Brain pericyte (primary cell): ENCODE measurements at regions not wholly inside any gene's neighbourhood (a gene's known extent, or its start where the extent isn't known, plus 50 kb on each side); places are given as distances from the start of the nearest gene placed in this dataset.
"Not testable (repeated sequence)": the region's sequence is repeated elsewhere in the genome, so short reads cannot be mapped to it uniquely, and the experiment has no call there.

Source experiments
- DNase-seq: peaks from one replicate; pipeline ENCODE4 v3.0.0-alpha.2; 2012; ENCODE audit warnings: low read depth, low spot score

DNA sequence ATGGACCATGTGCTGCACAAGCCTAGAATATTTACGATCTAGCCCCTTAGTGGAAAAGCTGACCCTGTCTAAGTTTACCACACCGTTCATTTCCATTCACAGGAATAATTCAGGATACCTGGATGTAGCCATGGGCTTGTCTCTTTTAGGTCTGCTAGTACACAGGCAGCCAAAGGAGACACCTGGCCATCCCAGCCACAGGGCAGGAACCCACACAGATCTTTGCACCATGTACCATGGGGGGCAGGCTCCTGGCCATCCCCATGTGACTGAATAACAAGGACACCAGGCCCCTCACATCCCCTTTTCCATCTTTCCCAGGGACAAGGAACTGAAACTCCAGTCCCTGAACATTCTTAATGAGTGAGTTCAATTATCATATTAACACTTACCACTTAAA is 467.3 kb upstream of the MYT1L start:
- no peak for DNase-seq

DNA sequence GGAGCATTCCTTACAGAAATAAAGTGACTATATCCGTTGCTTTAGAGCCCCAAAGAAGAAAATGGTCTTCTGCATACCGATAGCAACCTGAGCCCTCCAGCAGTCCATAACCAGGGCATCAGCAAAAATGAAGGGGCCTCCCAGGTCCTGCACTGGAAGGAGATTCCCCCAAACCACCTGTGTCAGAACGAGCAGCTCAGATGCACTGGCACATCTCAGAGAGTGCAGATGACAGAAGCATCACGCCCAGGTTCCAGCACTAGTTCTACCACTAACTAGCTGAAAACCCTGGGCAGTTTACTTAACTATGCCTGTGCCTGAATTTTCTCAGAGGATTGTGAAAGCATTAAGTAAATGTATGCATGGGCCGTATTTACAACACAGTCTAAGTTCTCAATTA is 466.7 kb upstream of the MYT1L start:
- no peak for DNase-seq

DNA sequence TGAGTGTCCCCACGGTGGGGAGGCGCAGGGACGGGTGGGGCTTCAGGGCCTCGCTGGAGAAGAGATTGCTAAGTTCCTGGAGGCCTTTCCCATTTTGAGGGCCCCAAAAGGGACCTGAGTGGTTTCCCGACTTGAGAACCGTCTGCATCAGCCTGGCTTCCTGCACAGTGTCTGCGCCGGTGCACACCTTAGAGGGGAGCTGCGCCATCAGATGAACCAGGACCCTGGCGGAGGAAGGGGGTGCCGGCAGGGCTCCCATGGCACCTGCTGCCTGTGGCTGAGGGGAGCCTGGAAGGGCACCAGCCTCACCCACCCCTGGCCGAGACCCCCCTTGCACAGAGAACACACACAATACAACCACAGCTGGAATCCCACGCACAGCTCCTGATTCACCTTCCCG is 465.1 kb upstream of the MYT1L start:
- DNase-seq, result no peak

DNA sequence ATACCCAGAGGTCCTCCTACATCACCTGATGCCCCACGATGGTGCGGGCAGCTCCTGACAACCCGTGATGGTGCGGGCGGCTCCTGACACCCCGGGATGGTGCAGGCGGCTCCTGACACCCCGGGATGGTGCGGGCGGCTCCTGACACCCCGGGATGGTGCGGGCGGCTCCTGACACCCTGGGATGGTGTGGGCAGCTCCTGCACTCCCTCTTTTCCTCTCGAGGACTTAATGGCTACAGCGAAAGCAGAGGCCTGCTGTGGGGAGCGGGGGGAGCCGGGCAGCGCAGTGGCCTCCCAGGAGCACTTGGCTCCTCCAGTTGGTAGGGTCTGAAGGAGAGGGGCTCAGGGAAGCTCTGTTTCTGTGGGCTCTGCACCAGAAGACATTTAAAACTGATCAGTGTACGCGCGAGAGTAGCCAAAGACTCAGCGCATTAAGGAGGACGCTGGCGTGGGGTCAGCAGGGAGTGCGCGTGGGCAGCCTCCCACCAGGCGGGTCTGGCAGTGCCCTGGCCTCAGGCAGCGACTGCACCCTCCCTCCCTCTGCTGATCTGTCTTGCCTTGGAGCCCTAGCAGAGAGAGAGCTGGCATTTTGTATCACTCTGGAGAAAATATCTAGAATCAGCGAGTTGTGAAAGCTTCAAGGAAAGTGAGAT is 464.5 kb upstream of the MYT1L start:
- DNase-seq, result no peak

DNA sequence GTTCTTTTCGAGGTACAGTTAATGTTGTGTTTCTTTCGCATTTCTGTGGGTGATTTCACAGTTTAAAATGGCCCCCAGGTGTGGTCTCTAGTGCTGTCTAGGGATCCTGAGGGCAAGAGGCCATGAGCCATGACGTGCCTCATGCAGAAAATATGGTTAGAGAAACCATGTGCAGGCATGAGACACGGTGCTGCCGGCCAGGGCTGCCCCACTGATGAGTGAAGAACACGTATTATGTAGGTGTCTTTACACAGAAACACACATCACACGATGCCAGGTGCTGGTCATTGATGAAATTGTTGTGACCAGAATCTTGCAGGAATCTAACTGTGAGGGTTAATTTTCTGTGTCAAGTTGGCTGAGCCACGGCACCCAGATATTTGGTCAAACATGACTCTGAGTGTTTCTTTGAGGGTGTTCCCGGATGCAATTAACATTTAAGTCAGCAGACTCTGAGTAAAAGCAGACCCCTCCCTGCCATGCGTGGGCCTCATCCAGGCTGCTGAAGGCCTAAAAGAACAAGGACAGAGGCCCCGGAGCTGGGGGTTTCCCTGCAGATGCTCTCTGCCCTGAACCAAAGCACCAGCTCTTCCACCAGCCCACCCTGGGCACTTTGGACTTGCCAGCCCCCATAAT is 463.0 kb upstream of the MYT1L start:
- DNase-seq, result no peak

DNA sequence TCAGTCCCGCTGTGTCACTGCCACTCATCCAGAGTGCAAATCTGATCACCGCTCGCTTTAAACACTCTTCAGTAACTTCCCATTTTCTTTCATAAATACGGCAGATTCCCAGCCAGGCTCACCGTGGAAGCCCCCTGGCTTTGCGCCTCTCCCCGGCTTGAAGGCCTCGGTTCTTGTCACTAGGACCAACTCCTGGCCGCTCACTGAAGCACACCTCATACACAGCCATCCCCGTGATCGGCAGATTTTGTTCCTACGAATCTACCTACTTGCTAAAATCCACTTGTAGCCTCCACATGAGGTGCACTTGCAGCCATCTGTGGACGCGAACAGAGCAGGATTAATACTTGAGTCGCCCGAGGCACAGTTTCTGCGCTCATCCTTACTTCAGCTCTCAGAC is 462.4 kb upstream of the MYT1L start:
- no peak for DNase-seq

DNA sequence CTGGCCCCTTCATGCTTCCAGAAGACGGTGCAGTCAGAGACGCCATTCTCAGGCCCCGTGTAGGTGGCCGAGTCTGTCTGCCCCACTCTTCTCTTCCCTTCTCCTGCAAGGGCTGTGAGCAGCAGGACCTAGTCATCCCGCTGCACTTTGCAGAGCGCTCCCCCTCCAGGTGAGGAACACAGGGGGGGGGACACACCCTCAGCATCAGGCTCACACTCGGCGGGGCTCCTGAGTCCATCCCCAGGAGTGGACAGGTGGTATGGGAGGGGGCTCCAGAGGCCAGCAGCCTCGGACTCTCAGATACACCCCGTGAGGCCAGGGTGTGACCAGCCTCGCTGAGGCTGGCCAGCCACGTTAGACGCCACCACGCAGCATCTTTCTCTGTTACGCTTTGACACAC is 460.5 kb upstream of the MYT1L start:
- no peak for DNase-seq

DNA sequence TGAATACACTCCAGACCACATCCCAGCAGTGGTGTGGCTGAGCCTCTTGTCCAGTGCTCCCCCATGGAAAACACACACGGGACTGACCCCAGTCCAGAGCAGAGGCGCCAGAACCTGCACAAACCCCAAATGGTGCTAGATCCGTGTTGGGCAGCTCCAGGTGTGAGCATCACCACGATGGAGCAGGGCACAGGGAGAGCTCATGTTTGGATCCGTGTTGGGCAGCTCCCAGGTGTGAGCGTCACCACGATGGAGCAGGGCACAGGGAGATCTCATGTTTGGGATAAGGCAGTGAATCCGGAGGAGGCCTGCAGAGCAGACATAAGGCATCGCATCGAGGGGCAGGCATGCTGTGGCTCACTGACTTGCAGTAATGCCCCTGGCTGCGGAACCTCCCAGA is 460.0 kb upstream of the MYT1L start:
- no peak for DNase-seq

DNA sequence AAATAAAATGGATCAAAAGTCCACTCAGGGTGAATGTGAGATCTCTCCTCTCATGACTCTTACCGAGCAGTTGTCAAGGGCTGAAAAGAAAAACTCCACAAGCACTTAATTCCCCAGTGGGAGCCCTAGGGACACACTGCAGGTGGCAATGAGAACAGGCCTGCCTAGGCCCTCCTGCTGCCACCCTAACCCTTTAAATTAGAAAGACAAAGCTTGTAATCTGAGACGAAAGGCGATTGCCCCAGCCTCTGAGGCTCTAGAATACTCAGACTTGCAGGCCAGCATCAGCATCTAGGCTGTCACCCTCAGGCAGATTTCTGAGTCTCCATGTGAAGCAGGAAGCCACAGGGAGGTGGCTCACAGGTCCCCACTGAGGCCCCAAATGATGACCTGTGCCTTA is 457.0 kb upstream of the MYT1L start:
- DNase-seq, result no peak

DNA sequence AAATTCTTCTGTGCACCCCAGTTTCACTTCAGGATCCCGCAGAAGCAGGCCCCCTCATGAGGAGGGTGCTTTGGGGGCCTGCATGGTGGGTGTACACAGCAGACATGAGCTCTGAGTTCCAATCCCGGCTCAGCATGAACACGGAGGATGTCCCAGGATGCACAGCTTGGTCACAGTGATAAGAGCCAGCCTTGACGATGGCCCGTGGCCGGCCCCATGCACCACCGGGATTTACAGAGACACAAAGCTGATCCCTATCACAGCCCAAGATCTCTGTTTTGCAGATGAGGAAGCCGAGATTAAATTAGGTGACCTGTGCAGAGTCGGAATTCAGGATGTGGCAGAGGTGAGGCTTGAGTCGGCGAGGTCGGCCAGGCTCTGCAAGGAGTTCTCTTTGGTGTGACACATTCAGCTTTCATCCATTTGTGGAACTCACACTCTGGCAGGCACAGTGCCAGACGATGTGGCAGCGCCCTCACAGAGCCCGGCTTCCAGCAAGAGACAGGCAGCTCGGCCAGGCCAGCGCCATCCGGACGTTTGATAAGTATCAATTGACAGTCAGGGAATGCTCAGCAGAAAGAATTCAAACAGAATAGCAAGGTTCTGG is 456.3 kb upstream of the MYT1L start:
- no peak for DNase-seq

DNA sequence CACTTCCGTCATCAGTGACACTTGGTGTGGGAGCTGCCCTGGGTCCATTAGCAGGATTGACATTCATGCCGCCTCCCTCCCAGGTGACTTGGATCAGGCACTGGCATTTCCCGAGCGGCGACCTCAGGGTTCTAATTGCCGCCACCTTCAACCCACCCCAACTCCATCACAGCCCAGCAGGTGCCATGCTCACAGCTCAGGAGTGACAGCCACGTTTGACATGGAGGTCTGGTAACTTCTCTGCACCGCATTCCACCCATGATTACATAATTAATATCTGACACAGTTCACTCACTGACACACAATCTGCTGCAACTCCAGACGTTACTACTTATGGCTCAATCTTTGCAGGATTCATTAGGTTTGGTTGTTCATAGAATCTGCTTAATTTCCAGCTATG is 450.9 kb upstream of the MYT1L start:
- DNase-seq, result no peak

DNA sequence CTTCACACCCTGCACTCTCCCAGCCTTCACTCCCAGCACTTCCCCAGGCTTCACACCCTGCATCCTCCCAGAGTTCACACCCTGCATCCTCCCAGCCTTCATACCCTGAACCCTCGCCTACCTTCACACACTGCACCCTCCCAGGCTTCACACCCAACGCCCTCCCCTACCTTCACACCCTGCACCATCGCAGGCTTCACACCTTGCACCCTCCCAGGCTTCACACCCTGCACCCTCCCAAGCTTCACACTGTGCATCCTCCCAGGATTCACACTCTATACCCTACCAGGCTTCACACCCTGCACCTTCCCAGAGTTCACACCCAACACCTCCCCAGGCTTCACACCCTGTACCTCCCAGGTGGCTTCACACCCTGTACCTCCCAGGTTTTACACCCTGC is 448.7 kb upstream of the MYT1L start:
- no peak for DNase-seq

DNA sequence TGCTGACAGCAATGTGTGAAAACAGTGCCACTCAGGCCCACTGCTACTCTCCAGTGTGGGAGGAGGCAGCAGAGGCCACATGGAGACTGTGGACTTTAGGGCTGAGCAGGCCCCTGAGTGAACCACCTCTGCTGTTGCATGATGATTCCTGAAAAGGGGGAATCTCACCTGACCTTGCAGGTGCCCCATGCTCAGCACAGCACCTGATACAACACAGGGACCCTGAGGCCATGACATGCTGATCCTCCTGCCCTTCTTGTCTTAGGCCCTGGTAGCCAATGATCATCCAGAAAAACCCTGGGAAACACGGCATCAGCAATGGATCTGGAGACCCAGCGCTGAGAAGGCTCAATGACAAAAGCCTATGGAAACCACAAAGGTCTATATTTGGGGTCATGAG is 446.8 kb upstream of the MYT1L start:
- no peak for DNase-seq

DNA sequence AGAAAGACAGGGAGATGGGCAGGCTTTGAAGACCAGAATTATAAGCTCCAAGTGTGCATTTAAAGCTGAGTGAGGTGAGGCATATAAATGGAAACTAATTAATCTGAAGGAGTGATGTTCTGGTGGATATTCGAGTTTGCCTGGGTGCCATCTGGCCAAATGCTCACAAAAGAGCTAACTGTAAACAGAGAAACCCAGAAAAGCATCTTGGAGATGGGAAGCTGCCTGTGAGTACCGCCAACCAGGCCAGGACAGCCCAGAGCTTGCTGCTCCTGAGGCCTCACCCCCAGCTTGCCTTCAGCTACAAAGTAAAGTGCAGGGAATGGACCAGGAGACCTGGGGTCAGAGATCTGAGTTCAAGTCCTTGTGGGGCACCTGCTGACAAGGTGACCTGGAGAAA is 446.1 kb upstream of the MYT1L start:
- no peak for DNase-seq

DNA sequence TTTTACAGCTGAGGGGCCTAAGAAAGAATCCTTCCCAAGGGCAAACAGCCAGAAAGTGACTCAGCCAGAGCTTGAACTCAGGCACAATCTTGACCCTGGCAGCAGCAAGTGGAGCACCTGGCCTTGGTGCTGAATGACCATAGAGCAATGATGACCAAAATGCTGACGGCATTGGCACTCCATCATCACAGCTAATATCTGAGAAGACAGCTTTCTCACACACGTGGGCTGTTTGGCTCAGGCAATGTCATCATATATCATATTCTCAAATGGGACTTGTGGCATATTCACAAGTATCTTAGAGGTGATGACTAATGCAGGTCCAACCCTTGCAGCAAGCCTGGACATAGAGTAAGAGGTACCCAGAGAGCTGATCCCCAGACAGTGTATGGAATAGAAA is 443.9 kb upstream of the MYT1L start:
- no peak for DNase-seq

DNA sequence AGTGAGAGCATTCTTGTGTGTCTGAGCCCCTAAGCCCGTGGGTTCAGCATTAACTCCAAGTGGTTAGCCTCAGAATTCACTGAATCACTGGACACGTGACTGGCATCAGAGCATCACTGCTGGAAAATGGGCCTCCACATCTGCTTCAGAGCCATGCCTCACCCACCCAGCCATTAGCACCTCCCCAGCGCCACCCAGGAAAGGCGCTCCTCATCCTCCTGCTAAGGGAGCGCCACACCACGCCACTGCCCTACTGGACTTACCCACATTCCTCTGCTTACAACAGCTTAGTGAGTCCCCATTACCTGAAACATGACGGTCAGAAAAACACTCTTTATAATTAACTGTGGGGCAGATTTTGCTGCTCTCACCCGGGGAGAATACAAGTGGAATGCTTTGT is 442.6 kb upstream of the MYT1L start:
- DNase-seq, result no peak

DNA sequence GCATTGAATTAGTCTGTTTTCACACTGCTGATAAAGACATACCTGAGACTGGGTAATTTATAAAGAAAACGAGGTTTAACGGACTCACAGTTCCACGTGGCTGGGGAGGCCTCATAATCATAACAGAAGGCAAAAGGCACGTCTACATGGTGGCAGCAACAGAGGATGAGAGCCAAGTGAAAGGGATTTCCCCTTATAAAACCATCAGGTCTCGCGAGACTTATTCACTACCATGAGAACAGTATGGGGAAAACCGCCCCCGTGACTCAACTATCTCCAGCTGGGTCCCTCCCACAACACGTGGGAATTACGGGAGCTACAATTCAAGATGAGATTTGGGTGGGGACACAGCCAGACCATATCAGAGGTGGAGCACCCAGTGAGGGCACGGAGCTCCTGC is 442.0 kb upstream of the MYT1L start:
- not testable (repeated sequence) for DNase-seq

DNA sequence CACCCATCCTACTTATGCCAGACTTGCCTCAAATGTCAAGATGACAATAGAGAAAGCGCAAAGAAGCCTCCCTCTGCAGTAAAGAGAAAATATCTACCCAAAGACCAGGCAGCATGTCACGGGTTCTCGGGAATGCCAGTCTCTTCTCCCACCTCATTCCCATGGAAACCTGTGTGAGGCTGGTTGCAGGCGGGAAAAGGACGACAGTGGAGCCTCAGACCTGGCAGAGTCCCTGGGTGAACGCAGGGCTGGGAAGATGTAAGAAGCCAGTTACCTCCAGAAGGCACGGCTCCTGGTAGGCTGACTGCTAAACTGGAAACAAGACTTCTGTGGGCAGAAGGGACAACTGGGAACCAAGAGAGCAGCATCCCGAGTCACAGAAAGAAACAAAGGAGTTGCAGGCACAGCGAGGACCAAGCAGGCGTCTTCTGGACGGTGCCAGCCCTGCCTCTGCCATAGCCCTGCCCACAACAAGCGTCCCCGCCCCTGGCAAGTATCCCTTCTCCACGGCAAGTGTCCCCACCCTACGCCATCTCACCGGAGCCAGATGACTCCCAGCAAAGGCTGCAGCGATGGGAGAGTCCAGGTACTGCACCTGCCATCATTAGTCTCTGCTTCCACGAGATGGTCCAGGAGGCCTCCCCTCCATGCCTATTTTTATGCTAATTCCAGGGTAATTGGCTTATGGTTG is 440.8 kb upstream of the MYT1L start:
- DNase-seq, result no peak

DNA sequence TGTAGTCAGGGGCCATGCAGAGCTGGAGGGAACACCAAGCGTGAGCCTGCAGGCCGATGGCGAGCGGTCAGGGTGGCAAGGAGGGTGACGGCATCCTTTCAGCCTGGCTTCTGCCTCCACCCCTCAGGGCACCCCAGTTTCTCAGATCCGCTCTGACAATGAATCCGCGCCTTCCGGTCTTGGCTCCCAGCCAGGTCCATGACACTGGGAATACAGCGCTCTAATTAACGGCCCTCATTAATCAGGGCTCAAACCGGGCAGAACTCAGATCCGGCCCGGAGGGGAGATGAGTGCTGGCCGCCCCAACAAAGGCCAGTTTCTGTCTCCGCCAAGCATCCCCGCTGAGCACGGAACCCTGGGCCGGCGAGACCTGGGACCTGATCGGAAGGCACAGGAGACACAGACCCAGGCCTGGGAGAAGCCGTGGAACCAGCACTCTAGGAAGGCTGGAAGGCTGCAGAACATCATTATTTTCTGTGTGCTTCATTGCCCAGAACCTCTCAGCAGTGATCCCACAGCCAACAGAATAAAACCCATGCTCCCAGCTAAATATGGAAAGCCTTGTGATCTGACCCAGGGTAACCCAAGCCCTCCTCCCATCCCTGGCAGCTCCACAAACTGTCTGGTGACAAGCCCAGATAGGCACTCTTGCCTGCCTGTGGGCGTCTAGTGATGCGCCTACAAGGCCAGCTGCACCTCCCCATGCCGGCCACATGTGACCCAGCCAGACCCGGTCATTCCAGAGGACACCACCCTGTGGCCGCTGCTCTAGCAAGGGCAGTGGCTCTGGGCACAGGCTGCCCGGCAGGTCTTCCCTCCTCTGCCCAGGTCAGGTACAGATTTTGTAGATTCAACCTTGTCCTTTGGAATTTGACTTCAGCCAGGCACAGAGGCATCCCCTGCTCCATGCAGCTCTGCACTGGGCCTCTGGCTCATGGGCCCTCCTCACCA is 438.7 kb upstream of the MYT1L start:
- DNase-seq, result no peak

DNA sequence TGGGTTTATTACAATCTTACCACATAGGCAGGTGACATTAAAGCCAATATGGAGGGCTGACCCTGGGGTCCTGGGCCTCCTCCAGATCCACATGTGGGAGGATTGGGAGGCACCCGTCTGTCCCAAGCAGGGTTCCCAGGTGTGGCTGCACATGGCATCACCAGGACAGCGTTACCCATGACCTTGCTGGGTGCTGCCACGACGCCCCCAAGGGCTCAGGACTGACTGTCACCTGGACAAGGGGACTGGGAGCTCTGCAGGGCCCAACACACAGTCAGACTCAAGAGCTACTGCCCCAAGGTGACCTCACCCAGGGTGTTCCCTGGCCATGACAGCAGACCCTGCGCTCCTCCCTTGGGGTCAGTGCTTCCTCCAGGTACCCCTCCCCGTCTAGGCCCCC is 437.4 kb upstream of the MYT1L start:
- DNase-seq, result no peak

DNA sequence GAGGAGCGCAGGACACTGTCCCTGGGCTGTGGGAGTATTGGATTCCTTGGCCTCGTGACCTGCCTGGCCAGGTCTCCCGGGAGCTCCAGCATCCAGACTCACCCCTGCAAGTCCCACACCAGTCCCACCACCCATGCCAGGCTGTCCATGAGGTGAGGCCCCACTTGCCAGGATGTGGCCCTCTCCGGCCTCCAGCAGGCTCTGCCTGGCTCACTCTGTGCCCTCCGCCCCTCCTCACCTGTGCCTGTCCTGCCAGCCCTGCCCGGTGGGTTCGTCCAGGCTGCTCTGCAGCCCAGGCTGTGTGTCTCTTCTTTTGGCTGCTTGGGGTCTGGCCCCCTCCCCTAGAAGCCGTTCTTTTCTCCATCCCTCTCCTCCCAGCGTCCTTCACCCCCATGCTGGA is 436.8 kb upstream of the MYT1L start:
- no peak for DNase-seq
